Kidney capillary endothelial cell (primary cell): ENCODE measurements at regions not wholly inside any gene's neighbourhood (a gene's known extent, or its start where the extent isn't known, plus 50 kb on each side); places are given as distances from the start of the nearest gene placed in this dataset.
"Not testable (repeated sequence)": the region's sequence is repeated elsewhere in the genome, so short reads cannot be mapped to it uniquely, and the experiment has no call there.

Source experiments
- DNase-seq: peaks from one replicate; pipeline ENCODE4 v3.0.0-alpha.2; 2018; ENCODE audit warnings: low spot score

- no peak for DNase-seq
These were observed 100.7 kb upstream of the TRPC7 start for GRCh38 chr5:136466041-136466415.

GRCh38 chr5:136458481-136458880 is 93.1 kb upstream of the TRPC7 start:
- no peak for DNase-seq

DNA sequence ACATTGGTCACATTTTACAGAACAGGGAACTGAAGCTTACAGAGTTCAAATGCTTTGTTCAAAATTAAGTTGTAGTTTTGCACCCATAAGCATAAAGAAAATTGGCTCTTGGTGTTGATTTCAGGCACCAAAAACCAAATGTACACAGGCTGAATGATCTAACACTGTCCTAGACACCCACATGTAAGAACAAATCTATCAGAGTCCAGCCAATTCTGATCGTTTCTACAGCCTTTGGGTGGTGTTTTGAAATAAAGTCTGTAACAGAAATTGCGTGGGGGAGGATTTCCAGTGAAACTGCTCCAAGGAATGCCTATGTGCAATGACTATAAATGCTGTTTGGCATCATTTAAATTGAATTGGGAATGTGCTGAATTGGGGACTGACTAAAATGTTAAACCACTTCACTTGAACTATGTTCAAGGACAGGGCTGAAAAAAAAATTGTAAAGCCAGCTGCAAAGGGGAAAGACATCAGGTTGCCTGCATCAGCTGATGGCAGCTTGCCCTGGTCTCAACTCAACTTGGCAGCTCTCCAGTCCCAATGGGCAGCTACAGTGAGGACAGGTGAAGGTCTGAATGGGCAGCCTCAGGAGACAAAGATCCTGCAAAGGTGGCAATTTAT is 92.2 kb upstream of the TRPC7 start:
- DNase-seq, result no peak

DNA sequence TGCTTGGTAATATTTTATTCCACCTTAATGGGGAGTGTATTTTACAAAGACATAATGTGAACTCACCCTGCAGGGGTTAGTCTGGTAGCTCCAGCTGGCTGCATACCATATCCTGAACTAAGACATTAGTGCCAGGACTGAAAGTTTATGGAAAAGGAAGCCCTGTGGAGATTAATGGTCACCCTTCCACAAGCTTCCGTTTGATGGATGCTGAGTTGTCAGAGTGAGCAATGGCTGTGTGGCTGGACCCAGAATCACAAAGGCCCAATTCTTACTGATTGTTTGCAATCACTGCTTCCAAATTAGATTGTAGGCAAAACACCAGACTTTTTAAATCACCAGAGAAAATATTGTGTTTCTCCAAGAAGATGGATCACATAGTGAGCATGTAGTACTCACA is 90.1 kb upstream of the TRPC7 start:
- DNase-seq, result no peak

- DNase-seq, result no peak
These were observed 88.8 kb upstream of the TRPC7 start for GRCh38 chr5:136453986-136454758.

DNA sequence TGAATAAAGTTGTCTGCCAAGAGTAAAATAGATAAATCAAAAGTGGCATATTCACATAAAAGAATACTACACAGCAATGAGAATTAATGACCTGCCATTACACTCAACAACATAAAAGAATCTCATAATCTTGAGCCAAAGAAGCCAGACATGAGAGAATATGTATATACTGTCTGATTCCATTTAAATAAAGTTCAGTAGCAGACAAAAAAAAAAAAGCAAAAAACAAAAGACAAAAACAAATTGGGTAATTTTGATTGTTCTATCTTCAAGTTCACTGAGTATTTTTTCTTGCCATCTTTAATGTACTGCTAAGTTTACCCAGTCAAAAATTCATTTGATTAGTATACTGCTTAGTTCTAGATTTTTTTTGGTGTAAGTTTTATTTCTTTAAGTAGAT is 87.9 kb upstream of the TRPC7 start:
- no peak for DNase-seq

- not testable (repeated sequence) for DNase-seq
These were observed 82.2 kb upstream of the TRPC7 start for GRCh38 chr5:136447576-136447975.

GRCh38 chr5:136446565-136446964 is 81.2 kb upstream of the TRPC7 start:
- DNase-seq, result no peak

GRCh38 chr5:136444099-136444498 is 78.8 kb upstream of the TRPC7 start:
- DNase-seq, result not testable (repeated sequence)

- DNase-seq, result no peak
These were observed 74.0 kb upstream of the TRPC7 start for GRCh38 chr5:136439367-136439766.

DNA sequence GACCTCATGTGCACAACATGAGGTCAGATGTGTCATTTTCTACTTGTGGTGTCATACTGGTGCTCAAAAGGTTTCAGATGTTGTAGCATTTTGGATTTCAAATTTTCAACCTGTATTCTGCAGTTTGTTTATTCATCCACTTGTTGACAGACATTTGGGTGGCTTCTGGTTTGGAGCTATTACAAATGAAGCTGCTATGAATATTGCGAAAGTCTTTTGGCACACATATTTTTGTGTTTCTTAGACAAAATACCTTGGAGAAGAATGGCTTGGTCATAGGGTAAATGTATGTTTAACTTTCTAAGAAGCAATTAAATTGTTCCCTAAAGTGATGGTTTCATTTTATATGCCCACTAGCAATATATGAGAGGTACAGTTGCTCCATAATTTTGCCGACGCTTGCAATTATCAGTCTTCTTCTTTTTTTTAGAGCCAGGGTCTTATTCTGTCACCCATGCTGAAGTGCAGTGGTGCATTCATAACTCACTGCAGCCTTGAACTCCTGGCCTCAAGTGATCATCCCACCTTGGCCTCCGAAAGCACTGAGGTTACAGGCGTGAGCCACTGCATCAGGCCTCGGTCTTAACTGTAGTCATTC is 70.7 kb upstream of the TRPC7 start:
- no peak for DNase-seq

DNA sequence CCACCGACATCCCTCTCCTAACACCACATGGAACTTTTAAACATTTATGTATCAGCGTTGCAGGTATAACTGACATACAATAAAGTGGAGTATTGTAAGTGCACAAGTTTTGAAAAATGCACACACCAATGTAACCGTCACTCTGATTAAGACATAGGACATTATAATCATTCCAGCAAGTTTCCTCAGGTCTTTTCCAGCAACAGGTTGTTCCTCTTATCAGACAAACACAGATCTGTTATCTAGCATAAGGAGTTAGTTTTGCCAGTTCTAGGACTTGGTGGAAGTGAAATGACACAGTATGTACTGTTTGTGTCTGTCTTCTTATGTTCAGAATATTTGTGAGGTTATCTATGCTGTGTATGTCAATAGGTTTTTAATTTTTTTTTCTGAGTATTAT is 69.5 kb upstream of the TRPC7 start:
- DNase-seq, result no peak

- DNase-seq, result no peak
These were observed 67.4 kb upstream of the TRPC7 start for GRCh38 chr5:136432705-136433104.

- DNase-seq, result no peak
These were observed 64.7 kb upstream of the TRPC7 start for GRCh38 chr5:136430081-136430480.

DNA sequence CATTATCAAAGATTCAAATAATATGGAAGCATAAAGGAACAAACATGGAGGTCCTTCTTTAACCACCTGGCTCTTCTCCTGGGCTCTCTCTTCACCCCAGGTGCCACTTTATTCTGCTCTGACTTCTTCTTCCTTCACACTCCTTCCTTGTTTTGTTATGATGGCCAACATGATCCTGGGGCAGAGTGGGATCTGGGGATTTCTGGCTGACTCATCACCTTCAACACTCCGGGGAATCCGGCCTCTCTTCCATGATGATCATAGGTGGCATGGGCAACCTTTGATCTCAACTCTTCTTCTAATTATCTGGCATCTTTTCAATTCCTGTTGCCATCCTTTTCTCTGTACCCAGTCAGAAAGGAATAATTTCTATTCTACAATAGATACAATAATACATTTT is 62.1 kb upstream of the TRPC7 start:
- DNase-seq, result no peak

DNA sequence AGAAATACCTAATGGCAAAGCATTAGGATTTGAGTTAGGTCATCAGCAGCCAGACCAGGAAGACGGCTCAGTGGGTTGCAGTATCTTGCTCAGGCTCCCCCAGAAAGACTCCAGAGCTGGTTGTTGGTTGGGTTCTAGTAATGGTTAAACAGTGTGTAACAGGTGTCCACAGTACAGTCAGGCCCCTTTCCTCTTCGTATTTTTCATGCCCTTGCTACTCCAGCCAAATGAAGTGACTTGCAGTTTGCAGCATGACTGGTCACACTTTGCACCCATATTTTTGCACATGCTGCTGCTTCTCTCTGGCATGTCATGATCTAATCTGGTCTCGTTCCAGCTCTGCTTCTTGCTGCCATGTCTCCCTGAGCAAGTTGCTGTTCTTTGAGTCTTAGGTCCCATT is 60.6 kb upstream of the TRPC7 start:
- no peak for DNase-seq

- DNase-seq, result peak; percentile 62
These were observed 59.7 kb upstream of the TRPC7 start for GRCh38 chr5:136424835-136425584.

GRCh38 chr5:136423944-136424606 is 58.7 kb upstream of the TRPC7 start:
- DNase-seq, result no peak

DNA sequence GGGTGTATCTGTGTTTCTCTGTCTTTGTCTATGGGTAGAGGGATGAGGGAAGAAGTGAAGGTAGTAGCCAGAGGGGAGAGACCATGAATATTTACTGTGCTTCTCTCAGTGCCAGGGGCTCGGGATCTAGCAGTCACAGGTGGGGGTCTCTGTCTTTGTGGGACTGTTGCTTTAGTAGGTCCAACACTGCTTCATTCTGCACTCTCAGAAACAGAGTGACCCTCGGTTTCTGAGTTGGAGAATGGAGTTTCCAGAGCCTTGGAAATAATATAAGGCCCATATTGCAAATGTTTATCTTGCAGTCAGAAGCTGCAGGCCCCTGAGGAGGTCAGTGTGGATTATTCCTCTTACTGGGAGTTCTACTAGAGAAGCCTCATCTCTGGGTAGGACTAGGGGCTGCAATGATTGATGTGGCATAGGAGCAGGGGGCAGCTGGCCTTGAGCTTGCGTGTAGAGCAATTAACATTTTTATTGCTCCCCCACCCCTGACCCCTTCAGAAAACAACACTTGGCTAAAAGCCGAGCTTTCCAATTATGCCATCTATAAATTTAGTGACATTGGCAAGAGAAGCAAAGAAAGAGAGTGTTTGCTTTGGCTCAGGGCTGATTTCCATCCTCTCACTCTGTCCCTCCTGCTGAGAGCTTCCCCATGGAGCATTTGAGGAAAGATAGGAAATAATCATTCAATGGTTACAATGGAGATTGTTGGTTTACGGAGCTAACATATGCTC is 55.0 kb upstream of the TRPC7 start:
- DNase-seq, result no peak

DNA sequence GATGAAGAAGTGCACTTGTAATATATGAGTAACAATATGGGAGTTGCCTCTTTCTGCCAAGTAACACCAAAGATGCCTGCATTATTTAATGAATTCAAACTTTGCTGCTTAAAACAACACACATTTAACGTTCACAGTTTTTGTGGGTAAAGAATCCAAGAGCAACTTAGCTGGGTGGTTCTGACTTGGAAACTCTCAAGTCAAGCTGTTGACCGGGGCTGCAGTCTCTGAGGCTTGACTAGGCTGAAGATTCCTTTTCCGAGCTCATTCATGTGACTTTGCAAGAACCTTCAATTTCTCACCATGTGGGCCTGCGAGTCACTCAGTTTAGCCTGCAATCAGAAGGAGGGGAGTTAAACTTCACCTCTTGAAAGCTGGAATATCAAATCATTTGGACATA is 53.0 kb upstream of the TRPC7 start:
- DNase-seq, result no peak
